Activated T-helper 9 cell treated with anti-CD3 and anti-CD28 coated beads, Interleukin-2, amount 50 U/mL, for 16 hours (primary cell): ENCODE measurements at regions not wholly inside any gene's neighbourhood (a gene's known extent, or its start where the extent isn't known, plus 50 kb on each side); places are given as distances from the start of the nearest gene placed in this dataset.

Experiments used
- DNase-seq: peaks from one replicate; pipeline ENCODE4 v3.0.0-alpha.2; 2020; ENCODE audit warnings: low read depth

GRCh38 chr1:61627365-61627764 is 97.6 kb downstream of the TM2D1 start:
- no peak for DNase-seq

GRCh38 chr1:61626816-61627215 is 98.1 kb downstream of the TM2D1 start:
- DNase-seq = no peak

- no peak for DNase-seq
Observed at GRCh38 chr1:61623852-61624251, 101.1 kb downstream of the TM2D1 start.

- no peak for DNase-seq
Observed at GRCh38 chr1:61620536-61620935, 104.4 kb downstream of the TM2D1 start.

GRCh38 chr1:61618755-61619154 is 106.2 kb downstream of the TM2D1 start:
- no peak for DNase-seq

- DNase-seq = no peak
Observed at GRCh38 chr1:61618193-61618592, 106.7 kb downstream of the TM2D1 start.

GRCh38 chr1:61616830-61617229 is 108.1 kb downstream of the TM2D1 start:
- no peak for DNase-seq

- DNase-seq = no peak
Observed at GRCh38 chr1:61612602-61613001, 112.3 kb downstream of the TM2D1 start.

GRCh38 chr1:61609040-61609439 is 115.9 kb downstream of the TM2D1 start:
- DNase-seq = no peak

- DNase-seq = no peak
Observed at GRCh38 chr1:61607448-61607847, 117.5 kb downstream of the TM2D1 start.

GRCh38 chr1:61606448-61607312 is 118.3 kb downstream of the TM2D1 start:
- no peak for DNase-seq

- no peak for DNase-seq
Observed at GRCh38 chr1:61605607-61606321, 119.2 kb downstream of the TM2D1 start.

GRCh38 chr1:61604684-61605083 is 120.3 kb downstream of the TM2D1 start:
- no peak for DNase-seq

GRCh38 chr1:61604261-61604660 is 120.7 kb downstream of the TM2D1 start:
- no peak for DNase-seq

- no peak for DNase-seq
Observed at GRCh38 chr1:61602663-61603062, 122.3 kb downstream of the TM2D1 start.

GRCh38 chr1:61597601-61598000 is 127.3 kb downstream of the TM2D1 start:
- no peak for DNase-seq

- DNase-seq = no peak
Observed at GRCh38 chr1:61593331-61593730, 131.6 kb downstream of the TM2D1 start.

- no peak for DNase-seq
Observed at GRCh38 chr1:61591351-61591750, 133.6 kb downstream of the TM2D1 start.

- DNase-seq = peak; percentile 14
Observed at GRCh38 chr1:61588736-61589672, 135.9 kb downstream of the TM2D1 start.

- no peak for DNase-seq
Observed at GRCh38 chr1:61585714-61586113, 139.2 kb downstream of the TM2D1 start.

- DNase-seq = no peak
Observed at GRCh38 chr1:61583703-61584102, 141.2 kb downstream of the TM2D1 start.

GRCh38 chr1:61581251-61581650 is 143.7 kb downstream of the TM2D1 start:
- no peak for DNase-seq
